Gastrocnemius medialis (tissue), 4 donors: ENCODE measurements at regions not wholly inside any gene's neighbourhood (a gene's known extent, or its start where the extent isn't known, plus 50 kb on each side); places are given as distances from the start of the nearest gene placed in this dataset.

ENCODE experiments used
- ATAC-seq, 2 donors: fragments of 150-250 bp; one replicate each; pipeline ENCODE4 v1.9.1; 2016
- DNase-seq, 2 donors: peaks; one replicate each; pipeline ENCODE4 v3.0.0-alpha.2; 2019
- H3K27ac ChIP-seq, 4 donors: fragments of 200-600 bp; sonication (generic); 1 replicate in 1 of 4; 2 replicates in 3 of 4; pipeline ENCODE4 v1.5.1; 2016 to 2018; ENCODE audit warnings: mild to moderate bottlenecking in 2 of 4, moderate library complexity in 1 of 4
- H3K27me3 ChIP-seq, 3 donors: fragments of 200-600 bp; sonication (generic) in 2 of 3; 1 replicate in 1 of 3; 2 replicates in 2 of 3; pipeline versions ENCODE4 v1.5.1 to v1.6.0; 2016 to 2019; ENCODE audit warnings: mild to moderate bottlenecking in 1 of 3, moderate library complexity in 1 of 3
- H3K36me3 ChIP-seq, 2 donors: fragments of 200-600 bp; sonication (generic) in 1 of 2; one replicate each; pipeline ENCODE4 v1.5.1; 2017 to 2018
- H3K4me1 ChIP-seq, 2 donors: fragments of 200-600 bp; sonication (generic) in 1 of 2; one replicate each; pipeline ENCODE4 v1.5.1; 2016 to 2017; ENCODE audit warnings: mild to moderate bottlenecking in 2 of 2
- H3K4me3 ChIP-seq, 4 donors: fragments of 200-600 bp; sonication (generic) in 3 of 4; 1 replicate in 1 of 4; 2 replicates in 3 of 4; pipeline ENCODE4 v1.5.1; 2016 to 2019; ENCODE audit warnings: mild to moderate bottlenecking in 2 of 4
- H3K9me3 ChIP-seq, 3 donors: fragments of 200-600 bp; sonication (generic) in 2 of 3; 1 replicate in 1 of 3; 2 replicates in 2 of 3; pipeline ENCODE4 v1.5.1; 2016 to 2019
- CTCF ChIP-seq, 5 experiments: fragments of 450-650 bp in 3 of 5; fragments of 200-600 bp in 2 of 5; sonication (generic) in 2 of 5; IDR thresholded peaks in 4 of 5; conservative IDR thresholded peaks in 1 of 5; 1 replicate in 4 of 5; 2 replicates in 1 of 5; pipeline ENCODE4 v1.5.1; 2016 to 2019; ENCODE audit warnings: antibody characterized with exemption in 5 of 5, mild to moderate bottlenecking in 3 of 5, moderate library complexity in 3 of 5
- POLR2A ChIP-seq, 2 donors: fragments of 450-650 bp; IDR thresholded peaks; one replicate each; pipeline ENCODE4 v1.6.1; 2017; ENCODE audit warnings: antibody characterized with exemption in 2 of 2, mild to moderate bottlenecking in 2 of 2, moderate library complexity in 2 of 2
- in situ Hi-C, 4 donors: fragments of 200-750 bp; cut with MboI; loops; one replicate each; pipeline versions ENCODE4 v1.15.0 to v1.8.0; 2017; ENCODE audit warnings: low sequenced_read_pairs in 4 of 4
- intact Hi-C: fragments of 100-400 bp; cut with DNase I; formaldehyde crosslinking; loops from one replicate; pipeline ENCODE4 v1.15.1; 2023; ENCODE audit warnings: low total_unique reads

- in situ Hi-C loops (no loop called here), intact Hi-C loops (no loop called here)
Measured at GRCh38 chr9:29012911-29013310, 1439.6 kb upstream of the C9orf72 start.

GRCh38 chr9:29021632-29022031 is 1448.4 kb upstream of the C9orf72 start:
- no peaks in the 10 kb centered on the region for H3K4me1 ChIP-seq
- intact Hi-C loops: no loop called here
- no peak overlapping the region for H3K4me3 ChIP-seq
- H3K27me3 ChIP-seq: no peaks in the 10 kb centered on the region
- TF ChIP-seq POLR2A (IDR thresholded peaks at IDR 0.05) (no peak), CTCF (IDR thresholded peaks at IDR 0.05 in 4 of 5, conservative IDR thresholded peaks at IDR 0.05 in 1 of 5) (no peak)
- H3K9me3 ChIP-seq: no peaks in the 10 kb centered on the region
- DNase-seq: no peak
- no peak overlapping the region for H3K27ac ChIP-seq
- in situ Hi-C loops: no loop called here
- ATAC-seq: no peak
- no peaks in the 10 kb centered on the region for H3K36me3 ChIP-seq

More at GRCh38 chr9:29012911-29013310, 1439.6 kb upstream of the C9orf72 start:
- no peak overlapping the region for H3K4me3 ChIP-seq
- H3K27me3 ChIP-seq: no peaks in the 10 kb centered on the region
- no peak for DNase-seq
- ATAC-seq: no peak
- TF ChIP-seq CTCF (IDR thresholded peaks at IDR 0.05 in 4 of 5, conservative IDR thresholded peaks at IDR 0.05 in 1 of 5) (no peak), POLR2A (IDR thresholded peaks at IDR 0.05) (no peak)
- H3K9me3 ChIP-seq: no peaks in the 10 kb centered on the region
- no peaks in the 10 kb centered on the region for H3K4me1 ChIP-seq
- no peak overlapping the region for H3K27ac ChIP-seq
- H3K36me3 ChIP-seq: no peaks in the 10 kb centered on the region

GRCh38 chr9:29038332-29038731 is 1465.1 kb upstream of the C9orf72 start:
- intact Hi-C loops (no loop called here), in situ Hi-C loops (no loop called here)
- no peaks in the 10 kb centered on the region for H3K36me3 ChIP-seq
- TF ChIP-seq CTCF (IDR thresholded peaks at IDR 0.05 in 4 of 5, conservative IDR thresholded peaks at IDR 0.05 in 1 of 5) (no peak), POLR2A (IDR thresholded peaks at IDR 0.05) (no peak)
- H3K4me1 ChIP-seq: no peaks in the 10 kb centered on the region
- H3K4me3 ChIP-seq: no peak overlapping the region
- H3K9me3 ChIP-seq: no peaks in the 10 kb centered on the region
- ATAC-seq (no peak), DNase-seq (no peak)
- no peaks in the 10 kb centered on the region for H3K27me3 ChIP-seq
- no peak overlapping the region for H3K27ac ChIP-seq

- intact Hi-C loops: no loop called here
- H3K4me1 ChIP-seq: no peaks in the 10 kb centered on the region
- H3K27me3 ChIP-seq: no peaks in the 10 kb centered on the region
- H3K27ac ChIP-seq: no peak overlapping the region
- in situ Hi-C loops: no loop called here
- ATAC-seq (no peak), DNase-seq (no peak)
- H3K36me3 ChIP-seq: no peaks in the 10 kb centered on the region
- TF ChIP-seq POLR2A (IDR thresholded peaks at IDR 0.05) (no peak), CTCF (IDR thresholded peaks at IDR 0.05 in 4 of 5, conservative IDR thresholded peaks at IDR 0.05 in 1 of 5) (no peak)
- H3K9me3 ChIP-seq: no peaks in the 10 kb centered on the region
- no peak overlapping the region for H3K4me3 ChIP-seq
Measured at GRCh38 chr9:29039258-29039657, 1466.0 kb upstream of the C9orf72 start.

GRCh38 chr9:29043072-29043471 is 1469.8 kb upstream of the C9orf72 start:
- no peak for TF ChIP-seq CTCF (IDR thresholded peaks at IDR 0.05 in 4 of 5, conservative IDR thresholded peaks at IDR 0.05 in 1 of 5)
- TF ChIP-seq POLR2A (IDR thresholded peaks at IDR 0.05): no peak
- H3K27me3 ChIP-seq: no peaks in the 10 kb centered on the region
- H3K4me3 ChIP-seq: no peak overlapping the region
- H3K9me3 ChIP-seq: no peaks in the 10 kb centered on the region
- H3K36me3 ChIP-seq: no peaks in the 10 kb centered on the region
- no peak for ATAC-seq
- DNase-seq: no peak
- no peaks in the 10 kb centered on the region for H3K4me1 ChIP-seq
- in situ Hi-C loops: loop anchor here in 1 of 4 donors (10.0 kb wide), 1 partner anchor 58 kb away; no protein-coding TSS in a partner anchor
- H3K27ac ChIP-seq: no peak overlapping the region
- intact Hi-C loops: no loop called here
